PC-3 (cell line): ENCODE measurements at regions not wholly inside any gene's neighbourhood (a gene's known extent, or its start where the extent isn't known, plus 50 kb on each side); places are given as distances from the start of the nearest gene placed in this dataset.
"Not testable (repeated sequence)": the region's sequence is repeated elsewhere in the genome, so short reads cannot be mapped to it uniquely, and the experiment has no call there.

Experiments
- ATAC-seq: fragments of 200-7000 bp; cut with Tn5 transposase; 2 replicates; pipeline ENCODE4 v1.9.1; 2020; ENCODE audit warnings: mild to moderate bottlenecking, moderate library complexity
- BruUV-seq: library from RNA; stranded (reverse); fragments of 400-500 nt; replicated peaks from 2 replicates; lab custom pipeline; 2021; lab: Mats Ljungman, UMichigan
- CTCF ChIA-PET: fragments of 300-600 bp; sonication (Branson Sonifier 250); formaldehyde crosslinking; loops from one replicate; lab custom pipeline; 2022; ENCODE audit warnings: antibody characterized with exemption; lab: Charles Lee
- POLR2A ChIA-PET: fragments of 300-600 bp; sonication (Branson Sonifier 250); formaldehyde crosslinking; loops from one replicate; lab custom pipeline; 2022; ENCODE audit warnings: antibody characterized with exemption; ENCODE audit not compliant: unreplicated experiment; lab: Charles Lee
- DNase-seq: peaks from one replicate; pipeline ENCODE4 v3.0.0-alpha.2; 2015
- H2AFZ ChIP-seq: fragments of 300-600 bp; sonication (generic); 2 replicates; pipeline ENCODE4 v1.6.0; 2016; ENCODE audit warnings: antibody characterized with exemption, low read length
- H3F3A ChIP-seq: fragments of 300-600 bp; sonication (generic); one replicate; pipeline ENCODE4 v1.6.0; 2017; ENCODE audit warnings: antibody characterized with exemption, low read length, control low read depth, mild to moderate bottlenecking; ENCODE audit not compliant: unreplicated experiment
- H3K27ac ChIP-seq: fragments of 300-600 bp; sonication (generic); 2 replicates; pipeline ENCODE4 v1.5.1; 2016; ENCODE audit warnings: mild to moderate bottlenecking, low read length
- H3K27me3 ChIP-seq: fragments of 300-600 bp; sonication (generic); 2 replicates; pipeline ENCODE4 v1.6.1; 2016; ENCODE audit warnings: low read length, mixed read lengths
- H3K36me3 ChIP-seq: fragments of 300-600 bp; sonication (generic); 2 replicates; pipeline ENCODE4 v1.6.1; 2016; ENCODE audit warnings: low read depth, mixed run types, low read length, mixed read lengths
- H3K4me1 ChIP-seq: fragments of 300-600 bp; sonication (generic); 2 replicates; pipeline ENCODE4 v1.5.1; 2016; ENCODE audit warnings: low read length; ENCODE audit not compliant: insufficient read depth
- H3K4me2 ChIP-seq: fragments of 300-600 bp; sonication (generic); 2 replicates; pipeline ENCODE4 v1.6.0; 2016; ENCODE audit warnings: low read length
- H3K4me3 ChIP-seq: fragments of 300-600 bp; sonication (generic); 2 replicates; pipeline ENCODE4 v1.5.1; 2016; ENCODE audit warnings: mild to moderate bottlenecking, low read length, mixed read lengths
- H3K79me2 ChIP-seq: fragments of 300-600 bp; sonication (generic); 2 replicates; pipeline ENCODE4 v1.6.1; 2017; ENCODE audit warnings: low read length, mixed read lengths
- H3K9ac ChIP-seq: fragments of 300-600 bp; sonication (generic); 2 replicates; pipeline ENCODE4 v1.6.0; 2016; ENCODE audit warnings: mild to moderate bottlenecking, low read length
- H3K9me2 ChIP-seq: fragments of 300-600 bp; sonication (generic); replicated peaks from 2 replicates; pipeline ENCODE4 v1.6.1; 2016; ENCODE audit warnings: mixed run types, low read length, mixed read lengths
- H3K9me3 ChIP-seq: fragments of 300-600 bp; sonication (generic); 2 replicates; pipeline ENCODE4 v1.6.1; 2016; ENCODE audit warnings: low read length, mixed read lengths
- H4K20me1 ChIP-seq: fragments of 300-600 bp; sonication (generic); 2 replicates; pipeline ENCODE4 v1.6.1; 2016; ENCODE audit warnings: low read length, mixed read lengths
- EZH2 ChIP-seq: fragments of 300-600 bp; sonication (generic); IDR thresholded peaks from one replicate; pipeline ENCODE4 v1.6.1; 2017; ENCODE audit warnings: antibody characterized with exemption, mild to moderate bottlenecking, low read length; ENCODE audit not compliant: unreplicated experiment
- EZH2phosphoT487 ChIP-seq: fragments of 300-600 bp; sonication (generic); IDR thresholded peaks from 2 replicates; pipeline ENCODE4 v1.6.1; 2018; ENCODE audit warnings: mild to moderate bottlenecking, antibody characterized with exemption, low read length, borderline replicate concordance
- intact Hi-C: fragments of 100-400 bp; cut with micrococcal nuclease; formaldehyde crosslinking; loops from 2 replicates; pipeline ENCODE4 v1.9.0; 2023
- TF ChIP-seq, protein P1 (sequence below): fragments of 300-600 bp; sonication (generic); conservative IDR thresholded peaks from 2 replicates; pipeline ENCODE4 v1.5.1; 2017; ENCODE audit warnings: antibody characterized with exemption, low read depth, mild to moderate bottlenecking, low read length

DNA sequence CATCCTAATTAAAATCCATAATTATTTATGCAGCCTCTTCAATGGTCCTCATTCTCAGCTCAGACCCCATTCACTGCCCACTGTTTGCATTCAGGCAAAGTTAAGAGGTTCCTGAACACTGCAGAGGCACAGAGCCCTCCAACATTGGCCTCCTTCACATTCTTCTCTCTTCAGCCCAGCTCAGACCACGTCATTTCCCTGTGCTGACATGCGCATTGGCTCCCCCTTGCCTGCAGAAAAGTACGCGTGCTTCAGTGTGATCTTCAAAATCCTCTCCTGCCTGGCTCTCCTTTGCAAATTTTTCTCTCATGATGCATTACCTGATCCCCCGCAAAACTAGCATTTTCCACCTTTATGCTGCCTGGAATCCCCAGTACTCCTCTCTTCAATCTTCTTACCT is 552.3 kb downstream of the NTRK3 start:
- H3K79me2 ChIP-seq, result no peaks in the 10 kb centered on the region
- no peaks in the 10 kb centered on the region for H3K4me1 ChIP-seq
- intact Hi-C loops, result no loop called here
- BruUV-seq, result no TSS peak
- H3K4me3 ChIP-seq, result no peak overlapping the region
- ATAC-seq, result no peak
- TF ChIP-seq EZH2phosphoT487 (no peak), EZH2 (no peak)
- TF ChIP-seq, protein P1, sequence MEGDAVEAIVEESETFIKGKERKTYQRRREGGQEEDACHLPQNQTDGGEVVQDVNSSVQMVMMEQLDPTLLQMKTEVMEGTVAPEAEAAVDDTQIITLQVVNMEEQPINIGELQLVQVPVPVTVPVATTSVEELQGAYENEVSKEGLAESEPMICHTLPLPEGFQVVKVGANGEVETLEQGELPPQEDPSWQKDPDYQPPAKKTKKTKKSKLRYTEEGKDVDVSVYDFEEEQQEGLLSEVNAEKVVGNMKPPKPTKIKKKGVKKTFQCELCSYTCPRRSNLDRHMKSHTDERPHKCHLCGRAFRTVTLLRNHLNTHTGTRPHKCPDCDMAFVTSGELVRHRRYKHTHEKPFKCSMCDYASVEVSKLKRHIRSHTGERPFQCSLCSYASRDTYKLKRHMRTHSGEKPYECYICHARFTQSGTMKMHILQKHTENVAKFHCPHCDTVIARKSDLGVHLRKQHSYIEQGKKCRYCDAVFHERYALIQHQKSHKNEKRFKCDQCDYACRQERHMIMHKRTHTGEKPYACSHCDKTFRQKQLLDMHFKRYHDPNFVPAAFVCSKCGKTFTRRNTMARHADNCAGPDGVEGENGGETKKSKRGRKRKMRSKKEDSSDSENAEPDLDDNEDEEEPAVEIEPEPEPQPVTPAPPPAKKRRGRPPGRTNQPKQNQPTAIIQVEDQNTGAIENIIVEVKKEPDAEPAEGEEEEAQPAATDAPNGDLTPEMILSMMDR, result no peak
- H3K27me3 ChIP-seq, result peaks cover 11% of the 10 kb centered on the region; the same call in 1 of the 2 replicates
- no peaks in the 10 kb centered on the region for H3K9me2 ChIP-seq
- DNase-seq, result no peak
- ChIA-PET POLR2A (no interaction called here), CTCF (no interaction called here)
- no peaks in the 10 kb centered on the region for H3K36me3 ChIP-seq
- H2AFZ ChIP-seq, result no peak overlapping the region
- no peak overlapping the region for H3K27ac ChIP-seq
- H4K20me1 ChIP-seq, result no peaks in the 10 kb centered on the region
- H3F3A ChIP-seq, result no peaks in the 10 kb centered on the region
- H3K9ac ChIP-seq, result no peak overlapping the region
- H3K4me2 ChIP-seq, result no peak overlapping the region
- H3K9me3 ChIP-seq, result no peaks in the 10 kb centered on the region

GRCh38 chr15:87703327-87704111 is 553.0 kb downstream of the NTRK3 start:
- POLR2A ChIA-PET, result no interaction called here
- no peak overlapping the region for H3K4me2 ChIP-seq
- no peaks in the 10 kb centered on the region for H3K36me3 ChIP-seq
- intact Hi-C loops, result no loop called here
- H3K9me2 ChIP-seq, result no peaks in the 10 kb centered on the region
- ATAC-seq (no peak), DNase-seq (no peak)
- no peaks in the 10 kb centered on the region for H3K9me3 ChIP-seq
- H3K9ac ChIP-seq, result no peak overlapping the region
- H3K27me3 ChIP-seq, result peaks cover 11% of the 10 kb centered on the region; the same call in 1 of the 2 replicates
- TF ChIP-seq EZH2 (no peak), EZH2phosphoT487 (no peak)
- TF ChIP-seq, protein P1, result no peak
- no peak overlapping the region for H2AFZ ChIP-seq
- BruUV-seq, result no TSS peak
- no peak overlapping the region for H3K27ac ChIP-seq
- no peaks in the 10 kb centered on the region for H3K79me2 ChIP-seq
- no peaks in the 10 kb centered on the region for H3K4me1 ChIP-seq
- no peaks in the 10 kb centered on the region for H4K20me1 ChIP-seq
- CTCF ChIA-PET, result no interaction called here
- H3K4me3 ChIP-seq, result no peak overlapping the region
- H3F3A ChIP-seq, result no peaks in the 10 kb centered on the region

- H3K4me3 ChIP-seq, result no peak overlapping the region
- H4K20me1 ChIP-seq, result no peaks in the 10 kb centered on the region
- H3F3A ChIP-seq, result no peaks in the 10 kb centered on the region
- no peaks in the 10 kb centered on the region for H3K9me3 ChIP-seq
- no peak for DNase-seq
- H3K27ac ChIP-seq, result no peak overlapping the region
- no peak overlapping the region for H3K4me2 ChIP-seq
- no peaks in the 10 kb centered on the region for H3K4me1 ChIP-seq
- no peak overlapping the region for H3K9ac ChIP-seq
- ChIA-PET CTCF (no interaction called here), POLR2A (no interaction called here)
- ATAC-seq, result no peak
- H3K9me2 ChIP-seq, result no peaks in the 10 kb centered on the region
- BruUV-seq, result no TSS peak
- H3K36me3 ChIP-seq, result no peaks in the 10 kb centered on the region
- intact Hi-C loops, result no loop called here
- no peak overlapping the region for H2AFZ ChIP-seq
- TF ChIP-seq EZH2 (no peak), EZH2phosphoT487 (no peak)
- TF ChIP-seq, protein P1, result no peak
- H3K79me2 ChIP-seq, result no peaks in the 10 kb centered on the region
- H3K27me3 ChIP-seq, result peaks cover 11% of the 10 kb centered on the region; the same call in 1 of the 2 replicates
Observed at GRCh38 chr15:87702270-87702669, 554.3 kb downstream of the NTRK3 start.

DNA sequence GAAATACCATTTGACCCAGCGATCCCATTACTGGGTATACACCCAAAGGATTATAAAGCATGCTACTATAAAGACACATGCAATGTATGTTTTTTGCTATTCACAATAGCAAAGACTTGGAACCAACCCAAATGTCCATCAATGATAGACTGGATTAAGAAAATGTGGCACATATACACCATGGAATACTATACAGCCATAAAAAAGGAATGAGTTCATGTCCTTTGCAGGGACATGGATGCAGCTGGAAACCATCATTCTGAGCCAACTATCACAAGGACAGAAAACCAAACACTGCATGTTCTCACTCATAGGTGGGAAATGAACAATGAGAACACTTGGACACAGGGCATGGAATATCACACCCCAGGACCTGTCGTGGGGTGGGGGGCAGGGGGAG is 558.1 kb downstream of the NTRK3 start:
- intact Hi-C loops, H3F3A ChIP-seq, H3K9me3 ChIP-seq, H3K4me3 ChIP-seq, CTCF ChIA-PET, H3K79me2 ChIP-seq, H3K36me3 ChIP-seq, H3K4me2 ChIP-seq, H2AFZ ChIP-seq, POLR2A ChIA-PET, H3K27ac ChIP-seq, H3K4me1 ChIP-seq, ATAC-seq, H3K27me3 ChIP-seq, H3K9me2 ChIP-seq, H3K9ac ChIP-seq, H4K20me1 ChIP-seq, BruUV-seq, DNase-seq: not testable (repeated sequence)
